C4-2B (cell line): ENCODE measurements at regions not wholly inside any gene's neighbourhood (a gene's known extent, or its start where the extent isn't known, plus 50 kb on each side); places are given as distances from the start of the nearest gene placed in this dataset.

Source experiments
- H3K27ac ChIP-seq: fragments of 450-650 bp; 2 replicates; pipeline ENCODE4 v1.5.1; 2017
- ZFX ChIP-seq: fragments of 450-650 bp; IDR thresholded peaks from 2 replicates; pipeline ENCODE4 v1.6.1; 2017
- TF ChIP-seq, protein P1 (sequence below): fragments of 450-650 bp; conservative IDR thresholded peaks from 2 replicates; pipeline ENCODE4 v1.5.1; 2017; ENCODE audit warnings: mild to moderate bottlenecking

DNA sequence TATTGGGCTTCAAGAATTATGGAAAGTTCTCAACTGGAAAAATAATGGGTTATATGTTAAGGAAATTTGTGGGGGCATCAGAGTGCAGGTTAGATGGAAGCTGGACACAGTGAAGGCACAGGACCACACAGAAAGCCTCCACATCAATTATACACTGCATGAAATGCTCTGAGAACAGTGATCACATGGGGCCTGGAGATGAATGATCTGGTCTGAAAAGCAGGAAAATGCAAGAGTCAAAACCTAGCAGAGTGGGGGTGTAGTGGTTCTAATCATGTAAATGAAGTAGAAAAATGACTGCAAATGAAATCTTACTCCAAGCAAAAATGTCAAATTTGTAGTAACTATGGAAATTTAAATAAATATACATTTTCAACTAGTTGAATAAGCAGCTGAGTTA is 123.6 kb downstream of the TUSC7 start:
- no peak overlapping the region for H3K27ac ChIP-seq
- TF ChIP-seq, protein P1, sequence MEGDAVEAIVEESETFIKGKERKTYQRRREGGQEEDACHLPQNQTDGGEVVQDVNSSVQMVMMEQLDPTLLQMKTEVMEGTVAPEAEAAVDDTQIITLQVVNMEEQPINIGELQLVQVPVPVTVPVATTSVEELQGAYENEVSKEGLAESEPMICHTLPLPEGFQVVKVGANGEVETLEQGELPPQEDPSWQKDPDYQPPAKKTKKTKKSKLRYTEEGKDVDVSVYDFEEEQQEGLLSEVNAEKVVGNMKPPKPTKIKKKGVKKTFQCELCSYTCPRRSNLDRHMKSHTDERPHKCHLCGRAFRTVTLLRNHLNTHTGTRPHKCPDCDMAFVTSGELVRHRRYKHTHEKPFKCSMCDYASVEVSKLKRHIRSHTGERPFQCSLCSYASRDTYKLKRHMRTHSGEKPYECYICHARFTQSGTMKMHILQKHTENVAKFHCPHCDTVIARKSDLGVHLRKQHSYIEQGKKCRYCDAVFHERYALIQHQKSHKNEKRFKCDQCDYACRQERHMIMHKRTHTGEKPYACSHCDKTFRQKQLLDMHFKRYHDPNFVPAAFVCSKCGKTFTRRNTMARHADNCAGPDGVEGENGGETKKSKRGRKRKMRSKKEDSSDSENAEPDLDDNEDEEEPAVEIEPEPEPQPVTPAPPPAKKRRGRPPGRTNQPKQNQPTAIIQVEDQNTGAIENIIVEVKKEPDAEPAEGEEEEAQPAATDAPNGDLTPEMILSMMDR, result no peak
- TF ChIP-seq ZFX, result no peak

DNA sequence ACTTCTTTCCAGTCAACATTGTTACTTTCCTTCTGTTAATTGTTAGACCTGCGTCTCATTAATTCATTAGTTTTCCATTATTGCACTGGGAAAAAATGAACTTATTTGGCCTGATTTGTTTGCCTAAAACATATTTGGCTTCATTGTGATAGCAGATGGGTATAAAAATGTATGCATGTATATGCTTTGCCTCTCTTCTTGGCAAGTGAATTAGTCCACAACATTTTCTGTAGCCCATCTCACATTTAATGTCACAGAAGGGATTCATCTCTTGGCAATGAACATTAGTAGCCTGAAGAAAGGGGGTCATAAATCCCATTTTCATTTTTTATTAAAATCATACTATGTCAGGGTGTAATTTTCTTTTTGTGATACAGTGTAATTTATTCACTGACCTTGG is 125.2 kb downstream of the TUSC7 start:
- no peak overlapping the region for H3K27ac ChIP-seq
- TF ChIP-seq, protein P1, result no peak
- no peak for TF ChIP-seq ZFX

DNA sequence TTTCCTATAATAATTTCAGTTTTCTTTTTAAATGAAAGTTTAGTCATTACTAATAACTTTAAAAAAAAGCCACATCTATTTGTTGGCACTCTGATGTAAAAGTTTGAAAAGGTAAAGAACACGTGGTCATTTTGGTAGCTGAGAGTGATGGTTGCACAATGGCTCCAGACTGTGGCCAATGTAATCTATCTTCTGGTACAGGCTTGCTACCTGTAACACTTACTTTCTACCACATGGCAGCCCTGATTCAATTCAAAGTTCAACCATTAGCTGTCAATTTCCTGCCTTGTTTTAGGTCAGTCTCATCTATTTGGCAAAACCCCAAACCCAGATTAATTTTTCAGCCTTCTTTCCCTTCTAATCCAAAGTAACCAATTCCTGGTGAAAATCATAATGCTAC is 126.1 kb downstream of the TUSC7 start:
- TF ChIP-seq, protein P1, result no peak
- TF ChIP-seq ZFX, result no peak
- H3K27ac ChIP-seq, result no peak overlapping the region

DNA sequence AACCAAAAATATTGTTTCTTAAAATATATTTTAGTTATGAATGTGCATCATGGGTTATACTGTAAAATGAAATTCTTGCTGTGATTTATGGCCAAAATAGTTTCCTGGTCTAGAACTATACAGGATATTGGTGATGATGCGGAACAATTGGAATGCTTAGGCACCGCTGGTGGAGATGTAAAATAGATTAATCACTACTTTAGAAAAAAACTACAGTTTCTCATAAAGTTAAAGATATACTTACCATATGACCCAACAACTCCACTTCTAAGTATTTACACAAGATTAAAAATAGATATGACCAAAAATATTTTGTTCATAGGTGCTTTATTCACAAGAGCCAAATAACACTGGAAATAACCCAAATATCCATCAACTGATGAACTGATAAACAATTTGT is 126.7 kb downstream of the TUSC7 start:
- no peak overlapping the region for H3K27ac ChIP-seq
- no peak for TF ChIP-seq ZFX
- TF ChIP-seq, protein P1, result no peak

DNA sequence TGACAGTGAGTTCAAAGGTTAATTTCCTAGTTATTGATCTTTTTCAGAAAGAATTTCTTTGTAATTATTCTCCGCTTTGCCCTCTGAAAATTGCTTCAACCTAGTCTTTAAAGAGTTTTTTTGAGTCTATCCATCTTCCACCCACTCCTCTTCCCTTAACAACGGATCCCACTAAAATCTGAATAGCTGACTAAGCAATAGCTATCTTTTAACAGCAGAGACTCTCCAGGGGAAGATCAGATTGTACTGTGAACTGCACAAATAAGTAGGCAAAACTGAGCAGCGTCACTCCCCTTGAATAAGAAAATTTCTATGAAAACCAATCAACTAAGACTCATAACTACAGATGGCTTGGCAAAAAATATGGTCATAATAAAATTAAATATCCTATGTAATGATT is 127.9 kb downstream of the TUSC7 start:
- no peak for TF ChIP-seq ZFX
- TF ChIP-seq, protein P1, result no peak
- H3K27ac ChIP-seq, result no peak overlapping the region

DNA sequence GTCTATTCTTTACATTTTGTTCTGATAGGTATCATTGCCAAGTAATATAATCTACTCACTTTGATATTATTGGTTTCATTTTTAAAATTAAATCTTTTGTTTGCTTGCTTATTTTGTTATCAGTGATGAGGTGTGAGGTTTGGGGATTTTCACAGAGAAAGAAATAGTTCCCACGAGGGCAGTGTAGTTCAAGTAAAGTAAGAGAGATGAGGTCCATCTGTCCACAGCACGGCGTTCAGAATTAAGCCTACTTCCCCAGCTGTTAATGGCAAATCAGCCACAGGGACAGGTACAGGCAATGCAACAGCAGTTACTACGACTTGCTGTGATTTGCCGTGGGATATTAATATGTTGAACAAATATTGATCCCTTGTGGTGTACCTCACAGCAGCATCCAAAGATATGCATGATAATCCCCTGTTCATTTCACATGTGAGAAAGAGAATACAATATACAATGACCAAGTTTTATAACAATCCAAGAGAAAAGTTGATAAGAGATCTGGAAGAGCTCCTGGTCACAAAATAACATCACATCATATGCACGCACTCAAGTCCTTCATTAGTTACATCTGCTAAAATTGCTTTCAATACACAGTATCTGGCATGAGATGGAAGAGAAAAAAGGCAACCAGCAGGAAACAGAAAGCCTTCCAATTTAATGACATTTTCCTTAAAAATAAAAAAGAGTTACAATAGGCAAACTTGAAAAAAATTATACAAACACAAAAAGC is 131.6 kb downstream of the TUSC7 start:
- no peak for TF ChIP-seq ZFX
- TF ChIP-seq, protein P1, result no peak
- no peak overlapping the region for H3K27ac ChIP-seq

DNA sequence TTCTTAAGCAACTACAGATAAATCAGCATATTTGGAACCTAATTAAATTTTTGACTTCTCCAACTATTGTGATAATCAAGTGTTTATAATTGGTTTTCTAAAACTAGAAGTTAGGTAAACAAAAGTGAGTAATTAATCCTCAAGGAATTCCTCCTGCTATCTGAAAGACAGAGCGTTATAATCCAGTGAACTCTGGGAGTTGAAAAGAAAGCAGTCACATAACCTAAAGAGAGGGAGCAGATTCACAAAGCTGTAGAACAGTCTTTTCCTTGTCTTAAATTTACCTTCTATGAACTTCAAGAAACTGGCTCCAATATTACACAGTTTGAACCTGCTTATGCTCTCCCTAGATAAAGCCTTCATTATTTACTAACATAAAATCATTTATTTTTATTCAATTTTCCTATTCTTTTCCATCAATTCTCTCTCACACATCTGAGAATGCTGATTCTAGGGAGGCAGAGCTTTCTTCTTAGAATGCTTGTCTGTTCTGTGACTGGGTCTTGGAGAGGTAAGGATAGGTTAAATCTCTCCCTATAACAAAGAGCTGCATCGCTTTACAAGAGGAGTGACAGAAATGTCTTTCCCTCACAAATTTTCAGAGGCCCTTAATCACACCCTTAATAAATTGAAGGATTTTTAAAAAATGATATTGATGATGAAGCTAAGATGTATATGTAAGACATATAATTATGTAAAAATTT is 132.8 kb downstream of the TUSC7 start:
- no peak overlapping the region for H3K27ac ChIP-seq
- TF ChIP-seq, protein P1, result no peak
- TF ChIP-seq ZFX, result no peak
